ENCODE measurements at regions not wholly inside any gene's neighbourhood (a gene's known extent, or its start where the extent isn't known, plus 50 kb on each side); places are given as distances from the start of the nearest gene placed in this dataset.
"Not testable (repeated sequence)": the region's sequence is repeated elsewhere in the genome, so short reads cannot be mapped to it uniquely, and the experiment has no call there.

GRCh38 chrX:66110112-66110511 lies 53.9 kb upstream of the HEPH start:
- CTCF ChIA-PET, result interaction anchor here (0.6 to 1.6 kb wide), 7 partner anchors 8 to 666 kb away, joined by 3 to 7 read pairs (median 3); no protein-coding TSS in a partner anchor
- Histone ChIP-seq H3K4me1 (ENCODE audit: control insufficient read depth, insufficient read depth, low read length) (no peaks in the 10 kb centered on the region), H3K27ac (ENCODE audit: extremely low read depth, low read depth, low read length) (no peak overlapping the region), H3K9me3 (ENCODE audit: control insufficient read depth, insufficient read depth, low read depth, low read length) (no peaks in the 10 kb centered on the region), H3K36me3 (ENCODE audit: control insufficient read depth in 2 of 2, insufficient read depth in 1 of 2, low read length in 2 of 2) (no peaks in the 10 kb centered on the region), H3K4me3 (ENCODE audit: low read depth, low read length) (no peak overlapping the region)
- TF ChIP-seq ZBTB49 (tag by site-specific recombination; IDR thresholded peaks at IDR 0.05; ENCODE audit: low read depth), result no peak
- POLR2A ChIA-PET, result no interaction called here

GRCh38 chrX:66107860-66108259 lies 56.2 kb upstream of the HEPH start:
- H3K36me3 ChIP-seq (ENCODE audit: control insufficient read depth in 2 of 2, insufficient read depth in 1 of 2, low read length in 2 of 2); H3K9me3 ChIP-seq (ENCODE audit: control insufficient read depth, insufficient read depth, low read depth, low read length); POLR2A ChIA-PET; H3K27ac ChIP-seq (ENCODE audit: extremely low read depth, low read depth, low read length); CTCF ChIA-PET; H3K4me1 ChIP-seq (ENCODE audit: control insufficient read depth, insufficient read depth, low read length); H3K4me3 ChIP-seq (ENCODE audit: low read depth, low read length): not testable (repeated sequence)

- POLR2A ChIA-PET; H3K9me3 ChIP-seq (ENCODE audit: control insufficient read depth, insufficient read depth, low read depth, low read length); H3K27ac ChIP-seq (ENCODE audit: extremely low read depth, low read depth, low read length); H3K4me3 ChIP-seq (ENCODE audit: low read depth, low read length); H3K4me1 ChIP-seq (ENCODE audit: control insufficient read depth, insufficient read depth, low read length); H3K36me3 ChIP-seq (ENCODE audit: control insufficient read depth in 2 of 2, insufficient read depth in 1 of 2, low read length in 2 of 2): not testable (repeated sequence)
- CTCF ChIA-PET, result interaction anchor here (0.6 kb wide), 1 partner anchor 8 kb away, joined by 3 read pairs; no protein-coding TSS in a partner anchor
- TF ChIP-seq ZNF280D (tag by site-specific recombination; IDR thresholded peaks at IDR 0.05) (0 out of 2 replicates have a peak, but pooled peaks have one; percentile 36), ZNF146 (tag by site-specific recombination; IDR thresholded peaks at IDR 0.05) (peak; percentile 78)
Observed at GRCh38 chrX:66102398-66102797, 61.6 kb upstream of the HEPH start.

- ChIA-PET CTCF (no interaction called here), POLR2A (no interaction called here)
- no peak overlapping the region for H3K27ac ChIP-seq (ENCODE audit: extremely low read depth, low read depth, low read length)
- H3K4me1 ChIP-seq (ENCODE audit: control insufficient read depth, insufficient read depth, low read length), result no peaks in the 10 kb centered on the region
- no peak overlapping the region for H3K4me3 ChIP-seq (ENCODE audit: low read depth, low read length)
- TF ChIP-seq KLF10 (tag by site-specific recombination; IDR thresholded peaks at IDR 0.05), result no peak
- no peak for TF ChIP-seq ZNF530 (tag by site-specific recombination; IDR thresholded peaks at IDR 0.05; ENCODE audit: low read depth)
- TF ChIP-seq ZNF19 (tag by site-specific recombination; IDR thresholded peaks at IDR 0.05; ENCODE audit: low read depth), result no peak
- TF ChIP-seq ZIC2 (tag by site-specific recombination; IDR thresholded peaks at IDR 0.05), result no peak
- no peak for TF ChIP-seq ZNF549 (tag by site-specific recombination; IDR thresholded peaks at IDR 0.05)
- no peak for TF ChIP-seq ZNF792 (tag by site-specific recombination; IDR thresholded peaks at IDR 0.05)
- no peak for TF ChIP-seq ZSCAN30 (tag by site-specific recombination; IDR thresholded peaks at IDR 0.05)
- H3K36me3 ChIP-seq (ENCODE audit: control insufficient read depth in 2 of 2, insufficient read depth in 1 of 2, low read length in 2 of 2), result no peaks in the 10 kb centered on the region
- no peaks in the 10 kb centered on the region; the same call in 1 of the 2 replicates for H3K9me3 ChIP-seq (ENCODE audit: control insufficient read depth, insufficient read depth, low read depth, low read length)
Observed at GRCh38 chrX:66098162-66098561, 58.3 kb upstream of the VSIG4 start.

- CTCF ChIA-PET; H3K27ac ChIP-seq (ENCODE audit: extremely low read depth, low read depth, low read length); H3K4me1 ChIP-seq (ENCODE audit: control insufficient read depth, insufficient read depth, low read length); H3K4me3 ChIP-seq (ENCODE audit: low read depth, low read length); H3K36me3 ChIP-seq (ENCODE audit: control insufficient read depth in 2 of 2, insufficient read depth in 1 of 2, low read length in 2 of 2); POLR2A ChIA-PET; H3K9me3 ChIP-seq (ENCODE audit: control insufficient read depth, insufficient read depth, low read depth, low read length): not testable (repeated sequence)
Observed at GRCh38 chrX:66096987-66097386, 57.1 kb upstream of the VSIG4 start.

GRCh38 chrX:66090004-66090403 lies 50.1 kb upstream of the VSIG4 start:
- H3K36me3 ChIP-seq (ENCODE audit: control insufficient read depth in 2 of 2, insufficient read depth in 1 of 2, low read length in 2 of 2); H3K4me1 ChIP-seq (ENCODE audit: control insufficient read depth, insufficient read depth, low read length); H3K4me3 ChIP-seq (ENCODE audit: low read depth, low read length); H3K9me3 ChIP-seq (ENCODE audit: control insufficient read depth, insufficient read depth, low read depth, low read length); H3K27ac ChIP-seq (ENCODE audit: extremely low read depth, low read depth, low read length); POLR2A ChIA-PET: not testable (repeated sequence)
- CTCF ChIA-PET, result interaction anchor here (1.2 kb wide), 1 partner anchor 19 kb away, joined by 7 read pairs; no protein-coding TSS in a partner anchor

Measured in HEK293 (cell line).